CD4-positive, alpha-beta memory T cell (primary cell): ENCODE measurements at regions not wholly inside any gene's neighbourhood (a gene's known extent, or its start where the extent isn't known, plus 50 kb on each side); places are given as distances from the start of the nearest gene placed in this dataset.

Experiments used
- CTCF ChIA-PET: fragments of 350-600 bp; sonication (Branson Sonifier 250); formaldehyde crosslinking; loops from one replicate; lab custom pipeline; 2021; ENCODE audit warnings: inconsistent platforms; ENCODE audit not compliant: partially characterized antibody; lab: Charles Lee
- POLR2A ChIA-PET: fragments of 350-600 bp; sonication (Branson Sonifier 250); formaldehyde crosslinking; loops from one replicate; lab custom pipeline; 2021; ENCODE audit not compliant: partially characterized antibody; lab: Charles Lee
- DNase-seq, 5 donors: peaks; one replicate each; pipeline versions ENCODE4 v3.0.0 to v3.0.0-alpha.2; 2020 to 2022; ENCODE audit warnings: mixed read lengths in 1 of 5
- H3K27ac ChIP-seq: one replicate; pipeline ENCODE4 v1.7.0; 2013; ENCODE audit warnings: low read depth, low read length
- H3K27me3 ChIP-seq: 2 replicates; pipeline ENCODE4 v1.7.0; 2013; ENCODE audit warnings: mild to moderate bottlenecking, low read length, moderate library complexity; ENCODE audit not compliant: insufficient read depth
- H3K36me3 ChIP-seq: 2 replicates; pipeline ENCODE4 v1.7.0; 2013; ENCODE audit warnings: mild to moderate bottlenecking, low read length, moderate library complexity; ENCODE audit not compliant: insufficient read depth
- H3K4me1 ChIP-seq: 2 replicates; pipeline ENCODE4 v1.7.0; 2013; ENCODE audit warnings: mild to moderate bottlenecking, low read length, moderate library complexity; ENCODE audit not compliant: insufficient read depth
- H3K4me3 ChIP-seq, 2 donors: one replicate each; pipeline ENCODE4 v1.7.0; 2013; ENCODE audit warnings: low read length in 2 of 2, mild to moderate bottlenecking in 1 of 2
- H3K9me3 ChIP-seq, 2 donors: one replicate each; pipeline ENCODE4 v1.7.0; 2013; ENCODE audit warnings: low read length in 2 of 2, control low read depth in 1 of 2; ENCODE audit not compliant: control insufficient read depth in 1 of 2
- H3K27ac Mint-ChIP-seq, 7 donors: one replicate each; pipeline ENCODE4 v1.8.0; 2020 to 2021; ENCODE audit warnings: mixed read lengths in 7 of 7, mild to moderate bottlenecking in 6 of 7, inconsistent platforms in 3 of 7, moderate library complexity in 3 of 7
- H3K27me3 Mint-ChIP-seq, 2 donors: one replicate each; pipeline ENCODE4 v1.8.0; 2020 to 2021; ENCODE audit warnings: mixed read lengths in 2 of 2
- H3K36me3 Mint-ChIP-seq, 2 donors: one replicate each; pipeline ENCODE4 v1.8.0; 2020 to 2021; ENCODE audit warnings: mixed read lengths in 2 of 2, inconsistent platforms in 1 of 2, mild to moderate bottlenecking in 1 of 2
- H3K4me1 Mint-ChIP-seq, 4 donors: one replicate each; pipeline ENCODE4 v1.8.0; 2020 to 2021; ENCODE audit warnings: mixed read lengths in 4 of 4, mild to moderate bottlenecking in 1 of 4
- H3K4me3 Mint-ChIP-seq, 8 donors: one replicate each; pipeline ENCODE4 v1.8.0; 2020 to 2021; ENCODE audit warnings: mixed read lengths in 8 of 8, mild to moderate bottlenecking in 7 of 8, moderate library complexity in 6 of 8, inconsistent platforms in 3 of 8
- H3K9me3 Mint-ChIP-seq, 8 donors: one replicate each; pipeline ENCODE4 v1.8.0; 2020 to 2021; ENCODE audit warnings: mixed read lengths in 8 of 8, mild to moderate bottlenecking in 5 of 8, inconsistent platforms in 3 of 8, moderate library complexity in 1 of 8
- intact Hi-C: fragments of 100-400 bp; cut with micrococcal nuclease; formaldehyde crosslinking; loops from one replicate; pipeline ENCODE4 v1.15.1; 2023

- Histone ChIP-seq H3K36me3 (no peaks in the 10 kb centered on the region), H3K27ac (no peak overlapping the region), H3K9me3 (no peaks in the 10 kb centered on the region), H3K4me3 (no peak overlapping the region), H3K4me1 (no peaks in the 10 kb centered on the region), H3K27me3 (no peaks in the 10 kb centered on the region)
- H3K27ac Mint-ChIP-seq = no peak overlapping the region
- POLR2A ChIA-PET = no interaction called here
- intact Hi-C loops = no loop called here
- H3K4me3 Mint-ChIP-seq = no peak overlapping the region
- no peaks in the 10 kb centered on the region for H3K4me1 Mint-ChIP-seq
- no peaks in the 10 kb centered on the region for H3K27me3 Mint-ChIP-seq
- CTCF ChIA-PET = no interaction called here
- peaks cover 0 to 8% (median 1%) of the 10 kb centered on the region in 8 donors for H3K9me3 Mint-ChIP-seq
- no peak for DNase-seq
- H3K36me3 Mint-ChIP-seq = no peaks in the 10 kb centered on the region
Observed at GRCh38 chr12:87378526-87378925, 650.7 kb downstream of the C12orf50 start.

- Histone ChIP-seq H3K27ac (no peak overlapping the region), H3K4me3 (no peak overlapping the region), H3K9me3 (no peaks in the 10 kb centered on the region), H3K4me1 (no peaks in the 10 kb centered on the region), H3K27me3 (no peaks in the 10 kb centered on the region), H3K36me3 (no peaks in the 10 kb centered on the region)
- no peak for DNase-seq
- CTCF ChIA-PET = no interaction called here
- POLR2A ChIA-PET = no interaction called here
- Mint-ChIP-seq H3K27ac (no peak overlapping the region), H3K4me1 (no peaks in the 10 kb centered on the region), H3K36me3 (no peaks in the 10 kb centered on the region), H3K9me3 (peaks cover 0 to 15% (median 3%) of the 10 kb centered on the region in 8 donors), H3K27me3 (no peaks in the 10 kb centered on the region), H3K4me3 (no peak overlapping the region)
- intact Hi-C loops = no loop called here
Observed at GRCh38 chr12:87376722-87377121, 652.5 kb downstream of the C12orf50 start.

- H3K4me3 ChIP-seq = no peak overlapping the region
- no peaks in the 10 kb centered on the region for H3K27me3 ChIP-seq
- Mint-ChIP-seq H3K27ac (no peak overlapping the region), H3K4me1 (no peaks in the 10 kb centered on the region), H3K27me3 (no peaks in the 10 kb centered on the region), H3K4me3 (no peak overlapping the region), H3K36me3 (no peaks in the 10 kb centered on the region), H3K9me3 (peaks cover 2 to 12% (median 4%) of the 10 kb centered on the region in 8 donors)
- intact Hi-C loops = no loop called here
- ChIA-PET POLR2A (no interaction called here), CTCF (no interaction called here)
- no peaks in the 10 kb centered on the region for H3K4me1 ChIP-seq
- H3K27ac ChIP-seq = no peak overlapping the region
- H3K36me3 ChIP-seq = no peaks in the 10 kb centered on the region
- DNase-seq = no peak
- H3K9me3 ChIP-seq = no peaks in the 10 kb centered on the region
Observed at GRCh38 chr12:87369161-87369560, 660.0 kb downstream of the C12orf50 start.

- ChIA-PET POLR2A (no interaction called here), CTCF (no interaction called here)
- Histone ChIP-seq H3K4me3 (no peak overlapping the region), H3K4me1 (no peaks in the 10 kb centered on the region), H3K36me3 (no peaks in the 10 kb centered on the region), H3K27me3 (no peaks in the 10 kb centered on the region), H3K27ac (no peak overlapping the region), H3K9me3 (no peaks in the 10 kb centered on the region)
- no peaks in the 10 kb centered on the region for H3K4me1 Mint-ChIP-seq
- no peaks in the 10 kb centered on the region for H3K36me3 Mint-ChIP-seq
- no peaks in the 10 kb centered on the region for H3K27me3 Mint-ChIP-seq
- intact Hi-C loops = no loop called here
- H3K27ac Mint-ChIP-seq = no peak overlapping the region
- H3K4me3 Mint-ChIP-seq = no peak overlapping the region
- peaks cover 2 to 17% (median 8%) of the 10 kb centered on the region in 8 donors for H3K9me3 Mint-ChIP-seq
- no peak for DNase-seq
Observed at GRCh38 chr12:87368259-87368658, 660.9 kb downstream of the C12orf50 start.

- H3K4me3 Mint-ChIP-seq = no peak overlapping the region
- intact Hi-C loops = no loop called here
- no peaks in the 10 kb centered on the region for H3K36me3 Mint-ChIP-seq
- Histone ChIP-seq H3K27ac (no peak overlapping the region), H3K36me3 (no peaks in the 10 kb centered on the region), H3K27me3 (no peaks in the 10 kb centered on the region), H3K9me3 (no peaks in the 10 kb centered on the region), H3K4me1 (no peaks in the 10 kb centered on the region), H3K4me3 (no peak overlapping the region)
- no peak for DNase-seq
- H3K4me1 Mint-ChIP-seq = no peaks in the 10 kb centered on the region
- H3K27ac Mint-ChIP-seq = no peak overlapping the region
- ChIA-PET CTCF (no interaction called here), POLR2A (no interaction called here)
- peaks cover 2 to 23% (median 14%) of the 10 kb centered on the region in 8 donors for H3K9me3 Mint-ChIP-seq
- no peaks in the 10 kb centered on the region for H3K27me3 Mint-ChIP-seq
Observed at GRCh38 chr12:87365423-87365822, 663.8 kb downstream of the C12orf50 start.

- Histone ChIP-seq H3K4me3 (no peak overlapping the region), H3K4me1 (no peaks in the 10 kb centered on the region), H3K27ac (no peak overlapping the region), H3K36me3 (no peaks in the 10 kb centered on the region), H3K9me3 (no peaks in the 10 kb centered on the region), H3K27me3 (no peaks in the 10 kb centered on the region)
- CTCF ChIA-PET = no interaction called here
- Mint-ChIP-seq H3K27ac (no peak overlapping the region), H3K9me3 (peaks cover 2 to 31% (median 24%) of the 10 kb centered on the region in 8 donors), H3K27me3 (no peaks in the 10 kb centered on the region), H3K4me3 (no peak overlapping the region), H3K36me3 (no peaks in the 10 kb centered on the region), H3K4me1 (no peaks in the 10 kb centered on the region)
- DNase-seq = no peak
- POLR2A ChIA-PET = no interaction called here
- intact Hi-C loops = no loop called here
Observed at GRCh38 chr12:87363497-87364084, 665.6 kb downstream of the C12orf50 start.

GRCh38 chr12:87349681-87350080, 679.5 kb downstream of the C12orf50 start:
- Histone ChIP-seq H3K4me3 (no peak overlapping the region), H3K9me3 (no peaks in the 10 kb centered on the region), H3K27me3 (no peaks in the 10 kb centered on the region), H3K36me3 (no peaks in the 10 kb centered on the region), H3K27ac (no peak overlapping the region), H3K4me1 (no peaks in the 10 kb centered on the region)
- intact Hi-C loops = no loop called here
- DNase-seq = no peak
- CTCF ChIA-PET = no interaction called here
- H3K9me3 Mint-ChIP-seq = peaks cover 0 to 7% (median 2%) of the 10 kb centered on the region in 8 donors
- H3K36me3 Mint-ChIP-seq = no peaks in the 10 kb centered on the region
- H3K4me1 Mint-ChIP-seq = no peaks in the 10 kb centered on the region
- no peaks in the 10 kb centered on the region for H3K27me3 Mint-ChIP-seq
- POLR2A ChIA-PET = no interaction called here
- no peak overlapping the region for H3K27ac Mint-ChIP-seq
- no peak overlapping the region for H3K4me3 Mint-ChIP-seq

GRCh38 chr12:87348071-87348470, 681.1 kb downstream of the C12orf50 start:
- H3K36me3 Mint-ChIP-seq = no peaks in the 10 kb centered on the region
- Histone ChIP-seq H3K9me3 (no peaks in the 10 kb centered on the region), H3K27ac (no peak overlapping the region), H3K27me3 (no peaks in the 10 kb centered on the region), H3K4me1 (no peaks in the 10 kb centered on the region), H3K36me3 (no peaks in the 10 kb centered on the region), H3K4me3 (no peak overlapping the region)
- DNase-seq = no peak
- intact Hi-C loops = no loop called here
- POLR2A ChIA-PET = no interaction called here
- H3K4me3 Mint-ChIP-seq = no peak overlapping the region
- H3K4me1 Mint-ChIP-seq = no peaks in the 10 kb centered on the region
- CTCF ChIA-PET = no interaction called here
- no peak overlapping the region for H3K27ac Mint-ChIP-seq
- peaks cover 0 to 12% (median 4%) of the 10 kb centered on the region in 8 donors for H3K9me3 Mint-ChIP-seq
- H3K27me3 Mint-ChIP-seq = no peaks in the 10 kb centered on the region
